GM21360 (cell line): ENCODE measurements at regions not wholly inside any gene's neighbourhood (a gene's known extent, or its start where the extent isn't known, plus 50 kb on each side); places are given as distances from the start of the nearest gene placed in this dataset.

Experiments used
- ATAC-seq: cut with Tn5 transposase; IDR thresholded peaks from one replicate; pipeline ENCODE4 v1.9.1; 2021; ENCODE audit warnings: mild to moderate bottlenecking, moderate library complexity; ENCODE audit not compliant: unreplicated experiment

DNA sequence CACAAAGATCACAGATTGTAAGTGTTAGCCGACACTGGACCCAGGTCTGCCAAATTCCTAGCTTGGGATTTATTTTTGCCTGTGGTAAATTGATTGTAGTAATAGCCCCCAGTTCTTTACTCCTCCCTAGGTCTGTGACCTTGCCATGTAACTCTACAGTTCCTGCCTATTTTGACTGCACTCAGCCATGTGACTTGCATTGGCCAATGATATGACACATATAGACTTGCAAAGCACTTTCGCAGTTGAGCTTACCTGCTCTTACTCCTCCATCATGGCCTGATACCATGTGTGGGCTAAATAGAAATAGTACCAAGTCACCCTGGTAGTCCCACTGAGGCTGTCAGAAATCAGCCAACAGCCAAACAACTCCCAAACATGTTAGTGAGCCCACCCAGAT, 240.3 kb downstream of the DUSP6 start:
- no peak for ATAC-seq

DNA sequence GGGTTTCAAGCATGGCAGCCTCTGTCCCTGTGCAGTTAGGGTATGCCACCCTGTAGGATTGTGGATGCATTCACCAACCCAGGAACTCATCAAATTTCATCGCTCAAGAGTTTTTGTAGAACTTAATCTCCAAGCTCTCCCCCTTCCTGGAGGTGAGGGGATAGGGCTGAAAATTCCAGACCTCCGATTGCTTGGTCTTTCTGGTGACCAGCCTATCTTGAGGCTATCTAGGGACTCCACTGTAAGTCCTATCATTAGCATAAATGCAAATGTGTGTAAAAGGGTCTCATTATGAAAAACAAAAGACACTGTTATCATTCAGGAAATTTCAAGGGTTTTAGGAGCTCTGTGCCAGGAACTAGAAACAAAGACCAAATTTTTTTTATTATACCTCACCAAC, 244.0 kb downstream of the DUSP6 start:
- no peak for ATAC-seq

DNA sequence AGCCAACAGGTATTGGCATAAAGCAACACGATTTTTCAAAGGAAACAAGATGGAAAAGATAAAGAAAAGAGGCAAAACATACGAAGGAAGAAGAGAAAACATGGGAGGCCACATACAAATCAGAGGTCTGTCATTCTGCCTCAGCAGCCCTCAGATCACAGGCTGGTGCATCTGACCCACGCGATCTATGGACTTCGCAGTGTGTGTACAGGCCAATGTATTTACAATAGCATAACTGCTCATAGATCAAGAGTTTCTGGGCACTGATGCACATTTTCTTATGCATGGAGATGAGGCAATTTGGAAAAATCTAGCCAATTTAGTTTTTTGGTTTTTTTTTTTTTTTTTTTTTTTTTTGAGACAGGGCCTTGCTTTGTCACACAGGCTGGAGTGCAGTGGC, 245.4 kb downstream of the DUSP6 start:
- no peak for ATAC-seq

DNA sequence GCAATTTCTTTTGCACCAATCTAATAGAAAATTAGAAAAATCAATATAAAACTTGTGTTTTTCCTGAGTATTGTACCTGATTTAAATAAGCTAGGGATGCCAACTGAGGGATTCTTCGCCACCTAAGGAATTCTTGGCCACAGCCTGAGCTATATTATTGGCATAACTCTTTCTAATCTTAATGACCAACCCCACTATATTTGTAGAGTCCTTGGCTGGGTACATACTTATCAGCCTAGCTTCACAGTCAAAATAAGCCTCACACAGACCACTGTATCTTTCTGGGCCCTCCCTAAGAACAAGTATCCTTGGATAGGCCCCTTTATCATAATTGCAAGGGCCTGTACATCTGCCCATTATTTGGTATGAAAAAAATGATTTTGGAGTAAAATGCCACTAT, 247.1 kb downstream of the DUSP6 start:
- ATAC-seq = no peak

DNA sequence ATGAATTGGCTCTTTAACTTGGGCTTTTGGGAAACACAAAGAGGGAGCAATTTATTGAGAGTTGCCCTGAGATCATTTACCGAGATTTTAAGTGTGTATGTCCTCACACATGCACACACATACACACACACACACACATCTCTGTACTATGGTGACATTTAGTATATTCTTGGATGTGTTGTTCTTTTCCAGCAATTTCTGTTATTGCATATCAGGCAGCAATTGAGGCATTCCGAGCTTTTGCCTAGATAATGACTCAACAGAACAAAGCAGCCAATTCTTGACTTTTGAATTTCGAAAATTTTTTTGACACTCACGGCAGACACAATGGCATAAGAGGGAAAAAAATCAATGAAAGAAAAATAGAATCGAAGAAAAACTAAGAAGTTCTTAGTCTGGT, 248.5 kb downstream of the DUSP6 start:
- no peak for ATAC-seq

DNA sequence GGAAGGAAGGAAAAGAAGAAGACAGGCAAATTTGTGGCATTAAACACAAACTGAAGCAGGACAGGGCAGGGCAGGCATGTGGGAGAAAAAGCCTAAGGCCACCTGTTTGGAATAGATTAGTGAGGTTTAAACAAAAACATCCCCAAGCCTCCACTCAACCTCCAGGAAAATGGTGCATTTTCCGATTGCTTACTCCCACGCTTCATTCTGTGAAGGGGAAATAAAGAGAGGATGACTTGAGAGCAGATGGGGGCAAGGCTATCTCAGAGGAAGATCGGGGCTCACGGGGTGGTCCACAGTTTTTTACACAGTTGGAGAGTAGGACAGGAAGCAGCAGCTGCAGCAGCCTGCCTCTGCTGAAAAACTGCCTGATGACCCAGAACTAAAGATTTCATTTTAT, 250.9 kb downstream of the DUSP6 start:
- ATAC-seq = no peak

DNA sequence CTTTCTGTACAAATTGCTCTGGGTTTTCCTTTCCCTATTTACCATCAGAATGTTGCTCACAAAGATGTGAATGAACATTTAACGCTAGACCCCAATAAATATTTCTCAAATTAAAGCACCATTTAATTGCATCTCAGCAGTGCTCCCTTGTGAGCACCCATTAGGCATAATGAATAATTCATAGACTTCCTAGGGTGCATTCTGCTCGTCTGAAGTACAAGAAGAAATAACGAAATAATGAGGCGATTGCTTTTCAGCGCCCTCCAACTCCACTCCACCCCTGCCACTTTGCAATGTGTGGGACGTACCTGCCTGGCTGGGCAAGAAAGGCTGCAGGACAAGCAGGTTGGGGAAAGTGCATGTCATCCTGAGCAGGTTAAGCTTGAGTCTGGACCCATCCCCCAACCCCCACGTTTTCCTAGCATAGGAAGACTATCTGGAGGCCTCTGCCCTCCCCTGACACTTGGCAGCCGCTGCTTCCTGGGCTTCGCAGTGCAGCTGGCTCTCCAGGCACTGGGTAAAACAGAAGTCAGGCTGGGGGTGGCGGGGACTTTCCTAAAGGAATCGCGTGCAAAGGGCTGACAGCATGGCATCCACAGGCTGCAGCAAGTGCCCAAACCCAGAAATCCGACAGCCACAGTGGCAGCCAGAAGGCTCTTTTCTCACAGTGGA, 253.7 kb downstream of the DUSP6 start:
- no peak for ATAC-seq

DNA sequence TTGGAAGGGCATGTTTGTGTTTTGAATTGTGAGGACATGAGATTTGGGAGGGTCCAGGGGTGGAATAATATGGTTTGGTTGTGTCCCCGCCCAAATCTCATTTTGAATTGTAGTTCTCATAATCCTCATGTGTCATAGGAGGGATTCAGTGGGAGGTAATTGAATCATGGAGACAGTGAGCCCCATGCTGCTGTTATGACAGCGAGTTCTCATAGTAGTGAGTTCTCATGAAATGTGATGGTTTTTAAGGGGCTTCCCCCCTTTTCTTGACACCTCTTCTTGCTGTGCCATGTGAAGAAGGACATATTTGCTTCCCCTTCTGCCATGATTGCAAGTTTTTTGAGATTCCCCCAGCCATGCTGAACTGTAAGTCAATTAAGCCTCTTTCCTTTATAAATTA, 260.0 kb downstream of the DUSP6 start:
- no peak for ATAC-seq

DNA sequence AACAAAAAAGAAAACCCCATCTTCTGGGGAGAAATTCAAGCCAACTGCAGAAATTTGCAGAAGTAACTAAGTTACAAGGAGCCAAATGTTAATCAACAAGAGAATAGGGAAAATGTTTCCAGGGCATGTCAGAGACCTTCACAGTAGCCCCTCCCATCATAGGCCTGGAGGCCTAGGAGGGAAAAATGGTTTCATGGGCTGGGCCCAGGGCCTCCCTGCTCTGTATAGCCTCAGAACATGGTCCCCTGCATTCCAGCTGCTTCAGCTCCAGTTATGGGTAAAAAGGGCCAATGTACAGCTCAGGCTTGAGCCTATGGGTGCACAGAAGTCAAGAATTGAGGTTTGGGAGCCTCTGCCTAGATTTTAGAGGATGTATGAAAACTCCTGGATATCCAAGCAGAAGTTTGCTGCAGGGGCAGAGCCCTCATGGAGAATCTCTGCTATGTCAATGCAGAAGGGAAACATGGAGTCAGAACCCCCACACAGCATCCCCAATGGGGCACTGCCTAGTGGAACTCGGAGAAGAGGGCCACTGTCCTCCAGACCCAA, 260.9 kb downstream of the DUSP6 start:
- ATAC-seq = no peak

DNA sequence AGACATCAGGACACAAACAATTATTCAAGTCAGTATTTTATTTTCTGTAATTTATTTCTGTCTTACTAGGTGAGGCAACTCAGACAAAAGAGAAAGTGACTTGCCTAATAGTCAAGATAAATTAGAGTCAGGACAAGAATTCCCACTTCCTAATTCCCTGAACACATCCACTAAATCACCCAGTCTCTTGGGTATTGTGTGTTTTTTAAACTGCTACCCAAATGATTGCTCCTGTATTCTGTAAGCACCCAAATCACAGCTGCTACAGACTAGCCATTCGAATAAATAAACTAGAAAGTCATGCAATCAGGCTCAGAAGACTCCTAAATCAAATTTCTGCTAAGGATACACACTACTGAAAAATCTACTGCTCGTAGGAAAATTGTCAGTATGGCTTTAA, 263.0 kb downstream of the DUSP6 start:
- no peak for ATAC-seq

DNA sequence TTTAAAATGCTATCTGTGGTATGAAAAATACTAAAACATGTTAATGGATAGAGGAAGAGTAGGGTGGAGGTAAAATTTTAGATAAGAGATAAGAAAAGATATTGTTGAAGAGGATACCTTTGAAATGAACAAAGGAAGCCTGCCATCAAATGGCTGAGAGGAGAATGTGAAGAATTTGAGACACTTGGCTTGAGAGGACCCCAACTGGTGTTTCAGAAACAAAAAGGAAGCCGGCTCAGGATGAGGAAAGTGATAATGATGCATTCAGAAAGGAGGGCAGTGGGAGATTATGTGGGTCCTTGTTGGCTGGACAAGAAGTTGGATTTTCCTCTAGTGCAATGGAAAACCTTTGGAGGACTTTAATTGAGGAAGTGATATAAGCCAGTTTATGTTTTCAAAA, 264.4 kb downstream of the DUSP6 start:
- ATAC-seq = no peak

DNA sequence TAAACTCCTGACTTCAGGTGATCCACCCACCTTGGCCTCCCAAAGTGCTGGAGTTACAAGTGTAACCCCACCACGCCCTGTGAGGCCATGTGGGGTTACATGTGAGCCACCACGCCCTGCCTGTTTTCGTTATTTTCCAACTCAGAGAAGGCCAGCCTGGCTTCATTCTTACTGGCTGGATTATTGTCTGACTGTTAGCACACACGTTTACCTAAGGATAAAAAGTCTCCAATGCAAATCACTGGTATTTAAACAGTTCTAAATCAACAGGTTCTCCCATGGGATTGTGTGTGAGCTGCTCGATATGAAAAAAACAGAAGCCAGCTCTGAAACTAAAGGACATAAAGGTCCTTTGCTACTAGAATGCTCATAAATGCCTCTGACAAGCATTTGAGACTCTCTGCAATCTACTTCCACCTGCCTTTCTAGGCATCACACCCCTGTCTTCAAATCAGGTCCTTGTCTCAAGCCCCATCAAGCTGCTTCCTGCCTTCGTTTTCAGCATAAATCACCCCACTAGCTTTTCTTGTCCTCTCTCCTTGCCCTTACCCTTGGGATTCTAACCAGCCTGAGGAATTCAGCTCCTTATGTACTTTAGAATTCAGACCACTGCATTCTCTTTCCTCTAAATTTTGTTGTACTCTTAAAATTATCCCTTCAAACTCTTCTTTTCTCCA, 265.0 kb downstream of the DUSP6 start:
- no peak for ATAC-seq

DNA sequence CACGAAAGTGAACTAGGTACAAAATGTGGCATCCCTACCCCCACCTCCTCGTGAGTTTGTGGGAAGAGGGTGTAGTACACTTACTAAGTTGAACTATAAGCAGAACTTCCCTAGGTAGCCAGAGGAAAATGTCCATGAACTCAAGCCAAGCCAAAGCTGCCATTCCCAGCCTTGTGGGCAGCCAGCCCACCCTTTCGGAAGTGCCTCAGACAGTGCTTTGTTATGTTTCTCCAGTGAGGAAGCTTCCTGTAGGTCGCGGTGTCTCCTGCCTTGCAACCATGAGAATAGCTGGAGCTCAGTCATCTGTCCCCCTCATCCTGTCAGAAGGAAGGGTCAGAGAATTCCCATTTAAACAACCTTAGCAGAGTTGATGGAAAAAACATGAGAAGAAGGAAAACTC, 266.9 kb downstream of the DUSP6 start:
- no peak for ATAC-seq

DNA sequence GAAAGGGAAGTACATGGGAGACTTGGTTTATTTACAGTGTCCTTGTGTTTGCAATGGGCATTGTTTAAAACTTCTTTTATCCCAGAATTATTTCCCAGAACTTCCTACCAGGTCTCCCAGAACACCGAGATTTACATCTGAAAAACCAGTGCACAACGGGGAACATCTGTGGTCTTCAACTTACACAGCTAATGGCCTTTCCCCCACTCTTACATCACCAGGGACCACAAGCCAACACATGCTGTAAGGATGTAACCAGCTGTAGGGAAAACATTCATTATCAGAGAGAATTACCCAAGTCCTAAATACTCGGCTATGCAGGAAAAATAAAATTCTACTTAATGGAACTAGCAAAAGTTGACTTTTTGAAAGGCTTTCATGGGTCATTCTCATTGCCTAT, 267.6 kb downstream of the DUSP6 start:
- ATAC-seq = no peak

DNA sequence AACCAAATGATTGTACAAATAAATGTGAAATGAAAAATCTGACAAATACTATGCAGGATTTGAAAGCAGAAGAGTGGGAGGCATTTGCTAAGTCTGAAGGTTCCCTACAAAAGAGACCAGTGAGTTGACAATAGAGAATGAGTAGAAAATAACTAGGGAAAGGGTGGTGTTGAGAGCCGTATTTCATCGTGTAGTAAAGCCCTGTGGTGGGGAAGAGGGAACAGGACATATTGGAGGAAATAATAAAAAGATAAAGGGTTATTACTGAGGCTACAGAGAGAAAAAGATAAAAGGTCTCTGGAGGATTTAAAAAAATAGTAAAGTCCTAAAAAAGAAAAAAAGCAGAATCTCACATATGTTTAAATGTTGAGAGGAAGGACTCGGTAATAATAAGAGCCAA, 268.8 kb downstream of the DUSP6 start:
- no peak for ATAC-seq

DNA sequence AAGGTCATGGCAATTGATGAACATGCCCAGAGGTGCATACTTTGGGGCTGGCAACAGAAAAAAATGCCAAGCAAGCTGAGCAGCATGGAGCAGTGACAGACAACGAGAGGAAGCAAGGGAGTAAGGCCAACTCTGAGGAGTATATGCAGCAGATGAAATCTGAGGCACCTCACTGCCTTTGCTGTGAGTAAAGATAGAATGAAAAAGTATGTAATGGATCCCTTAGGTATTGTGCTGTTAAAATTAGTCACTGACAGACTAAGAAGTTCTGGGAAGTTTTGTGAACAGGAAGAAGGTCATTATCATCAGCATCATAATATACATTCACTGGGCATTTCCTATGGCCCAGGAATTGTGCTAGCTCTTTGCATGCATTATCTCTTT, 269.9 kb downstream of the DUSP6 start:
- ATAC-seq = no peak

DNA sequence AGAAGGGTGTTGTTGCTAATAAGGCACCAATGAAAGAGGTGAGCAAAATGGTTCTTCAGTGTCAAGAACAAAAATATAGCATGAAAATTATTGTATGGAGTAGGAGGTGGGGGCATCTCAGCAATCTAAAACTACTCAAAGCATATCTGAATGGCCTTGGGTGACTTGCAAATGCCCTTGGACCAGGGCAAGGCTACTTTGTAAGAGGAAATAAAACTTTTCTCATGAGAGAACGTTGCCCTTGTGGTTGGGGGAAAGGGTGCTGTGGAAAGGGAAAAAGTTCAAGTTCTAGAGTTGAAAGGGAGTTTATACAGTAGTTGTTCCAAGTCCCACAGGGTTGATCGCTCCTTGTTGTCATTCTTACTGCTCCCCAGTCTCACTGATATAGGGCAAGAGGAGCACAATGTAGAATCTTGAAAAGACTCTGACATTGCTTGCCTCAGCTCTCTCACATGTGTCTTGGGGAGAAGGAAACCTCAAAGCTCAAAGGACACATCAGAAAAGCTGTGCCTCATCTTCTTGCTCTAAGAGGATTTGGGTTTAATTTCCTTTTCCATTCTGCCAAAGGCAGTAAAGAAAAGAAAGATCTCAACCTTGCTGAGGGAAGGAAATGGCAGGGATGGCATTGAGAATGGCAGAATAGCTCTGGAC, 270.5 kb downstream of the DUSP6 start:
- no peak for ATAC-seq

DNA sequence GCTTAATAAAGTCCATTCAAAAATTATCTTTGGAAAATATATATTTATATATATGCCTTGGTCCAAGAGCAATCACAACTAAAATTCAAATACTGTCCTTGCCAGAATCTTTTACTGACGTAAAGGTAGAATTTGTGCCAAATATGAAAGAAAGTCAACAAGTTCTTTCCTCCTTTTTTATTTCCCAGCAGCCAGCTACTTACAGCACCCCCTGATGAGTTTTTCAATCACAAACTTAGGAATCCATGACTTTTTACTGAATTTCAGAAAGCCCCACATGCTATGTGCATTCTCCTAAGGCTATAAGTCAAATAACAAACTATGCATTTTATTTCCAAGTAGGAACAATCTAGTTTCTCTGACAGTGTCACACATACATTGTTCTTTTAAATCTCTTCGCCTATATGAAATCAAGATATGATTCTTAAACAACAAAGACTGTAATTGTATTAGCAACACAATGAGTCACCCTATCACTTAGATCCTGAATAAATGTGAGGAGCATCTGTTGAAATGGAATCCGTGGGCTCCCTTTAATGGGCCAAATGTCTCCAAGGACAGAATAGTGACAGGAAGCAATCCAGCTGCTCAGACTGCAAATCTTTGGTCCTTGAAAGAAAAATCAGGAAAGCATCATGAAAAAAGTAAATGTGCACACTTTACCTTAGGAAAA, 271.4 kb downstream of the DUSP6 start:
- no peak for ATAC-seq

DNA sequence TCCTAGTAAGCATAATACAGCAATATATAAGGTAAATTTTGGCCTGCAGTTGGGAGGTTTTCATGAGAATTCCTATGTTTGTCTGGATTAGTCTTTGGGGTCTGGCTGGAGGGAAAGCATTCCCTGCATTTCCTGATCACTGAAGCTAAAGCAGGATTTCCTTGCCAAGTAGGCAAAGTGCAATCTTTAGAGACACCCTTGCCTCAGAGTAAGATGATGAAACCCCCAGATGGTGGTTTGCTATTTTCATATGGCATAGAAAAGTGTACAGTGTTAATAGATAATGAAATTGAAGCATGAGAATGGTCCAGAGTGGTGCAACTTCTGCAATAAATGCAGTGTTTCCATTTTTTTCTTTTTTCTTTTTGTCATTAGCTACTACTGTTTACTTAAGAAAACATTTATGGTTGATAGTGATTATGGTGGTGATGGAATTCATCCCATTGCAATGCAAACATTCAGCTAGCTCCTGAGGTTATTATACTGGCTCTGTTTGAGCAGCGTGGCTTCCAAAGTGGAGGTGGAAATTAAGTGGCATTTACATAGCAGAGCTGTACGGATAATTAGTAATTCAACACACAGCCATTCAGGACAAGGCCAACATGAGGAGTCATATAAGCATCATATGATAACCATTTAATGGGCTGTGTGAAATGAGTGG, 276.3 kb downstream of the DUSP6 start:
- no peak for ATAC-seq

DNA sequence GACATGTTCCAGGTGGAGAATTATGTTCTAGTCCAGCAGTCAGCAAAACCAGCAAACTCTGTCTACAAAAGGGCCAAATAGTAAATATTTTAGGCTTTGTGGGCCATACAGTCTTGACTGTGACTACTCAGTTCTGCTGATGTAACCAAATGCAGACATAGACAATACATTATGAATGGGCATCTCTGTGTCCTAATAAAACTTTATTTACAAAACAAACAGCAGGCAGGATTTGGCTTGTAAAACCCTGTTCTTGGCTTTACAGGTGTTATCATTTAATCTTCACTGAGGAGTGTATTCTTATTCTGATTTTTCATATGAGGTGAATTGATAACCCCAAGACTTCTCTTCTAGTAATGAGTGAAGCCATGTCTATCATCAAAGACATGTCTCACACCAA, 278.6 kb downstream of the DUSP6 start:
- ATAC-seq = no peak

DNA sequence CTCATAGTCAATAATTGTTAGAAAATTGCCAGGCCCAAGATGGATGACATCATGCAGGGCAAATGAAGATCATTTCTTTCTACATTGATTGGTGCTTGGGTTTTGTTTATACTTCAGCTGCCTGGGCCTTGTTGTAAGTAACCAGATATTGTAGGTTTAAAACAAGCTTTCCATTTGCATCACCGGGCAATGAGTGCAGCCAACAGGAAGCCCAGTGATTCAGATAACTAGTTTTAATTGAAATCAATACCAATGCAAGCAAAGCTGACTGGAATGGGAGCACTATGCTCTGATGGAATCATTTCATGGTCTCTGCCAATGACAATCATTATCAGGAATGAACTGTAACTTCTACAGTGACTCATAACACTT, 279.3 kb downstream of the DUSP6 start:
- no peak for ATAC-seq
